Parathyroid adenoma (tissue), 2 donors: ENCODE measurements at regions not wholly inside any gene's neighbourhood (a gene's known extent, or its start where the extent isn't known, plus 50 kb on each side); places are given as distances from the start of the nearest gene placed in this dataset.

Experiments used
- H2AFZ ChIP-seq: fragments of 300-600 bp; sonication (generic); one replicate; pipeline ENCODE4 v1.7.0; 2017; ENCODE audit warnings: antibody characterized with exemption, mild to moderate bottlenecking
- H3K27ac ChIP-seq: fragments of 300-600 bp; sonication (generic); one replicate; pipeline ENCODE4 v1.7.0; 2017
- H3K27me3 ChIP-seq: fragments of 300-600 bp; sonication (generic); one replicate; pipeline ENCODE4 v1.7.0; 2017; ENCODE audit warnings: low read length; ENCODE audit not compliant: control insufficient read depth, insufficient read depth
- H3K36me3 ChIP-seq: fragments of 300-600 bp; sonication (generic); one replicate; pipeline ENCODE4 v1.7.0; 2017; ENCODE audit warnings: low read length; ENCODE audit not compliant: control insufficient read depth, insufficient read depth
- H3K4me1 ChIP-seq: fragments of 300-600 bp; sonication (generic); one replicate; pipeline ENCODE4 v1.7.0; 2017; ENCODE audit warnings: control low read depth
- H3K4me2 ChIP-seq: fragments of 300-600 bp; sonication (generic); one replicate; pipeline ENCODE4 v1.7.0; 2017; ENCODE audit warnings: low read length
- H3K4me3 ChIP-seq: fragments of 300-600 bp; sonication (generic); one replicate; pipeline ENCODE4 v1.7.0; 2017; ENCODE audit warnings: low read depth, low read length
- H3K79me2 ChIP-seq: fragments of 300-600 bp; sonication (generic); one replicate; pipeline ENCODE4 v1.7.0; 2017; ENCODE audit warnings: control low read depth
- H3K9ac ChIP-seq: fragments of 300-600 bp; sonication (generic); one replicate; pipeline ENCODE4 v1.7.0; 2017; ENCODE audit warnings: mild to moderate bottlenecking
- H3K9me3 ChIP-seq: fragments of 300-600 bp; sonication (generic); one replicate; pipeline ENCODE4 v1.7.0; 2017; ENCODE audit warnings: low read length; ENCODE audit not compliant: control insufficient read depth
- CTCF ChIP-seq: fragments of 300-600 bp; sonication (generic); IDR thresholded peaks from one replicate; pipeline ENCODE4 v1.7.0; 2017; ENCODE audit warnings: antibody characterized with exemption, mild to moderate bottlenecking
- donor health status: primary hyperparathyroidism.

GRCh38 chr2:12236136-12236844 is 480.4 kb upstream of the TRIB2 start:
- Histone ChIP-seq H3K9ac (no peak overlapping the region), H3K4me3 (no peak overlapping the region), H3K36me3 (no peaks in the 10 kb centered on the region), H3K4me2 (no peak overlapping the region), H2AFZ (no peak overlapping the region), H3K27ac (no peak overlapping the region), H3K4me1 (no peaks in the 10 kb centered on the region), H3K9me3 (no peaks in the 10 kb centered on the region), H3K27me3 (no peaks in the 10 kb centered on the region), H3K79me2 (no peaks in the 10 kb centered on the region)
- no peak for TF ChIP-seq CTCF

GRCh38 chr2:12240206-12240605 is 476.5 kb upstream of the TRIB2 start:
- Histone ChIP-seq H2AFZ (no peak overlapping the region), H3K36me3 (no peaks in the 10 kb centered on the region), H3K4me1 (no peaks in the 10 kb centered on the region), H3K4me3 (no peak overlapping the region), H3K9me3 (no peaks in the 10 kb centered on the region), H3K9ac (no peak overlapping the region), H3K27me3 (no peaks in the 10 kb centered on the region), H3K4me2 (no peak overlapping the region), H3K27ac (no peak overlapping the region), H3K79me2 (no peaks in the 10 kb centered on the region)
- no peak for TF ChIP-seq CTCF

- no peak overlapping the region for H2AFZ ChIP-seq
- H3K9me3 ChIP-seq: no peaks in the 10 kb centered on the region
- H3K9ac ChIP-seq: no peak overlapping the region
- no peaks in the 10 kb centered on the region for H3K4me1 ChIP-seq
- no peaks in the 10 kb centered on the region for H3K79me2 ChIP-seq
- H3K27me3 ChIP-seq: no peaks in the 10 kb centered on the region
- H3K4me3 ChIP-seq: no peak overlapping the region
- H3K27ac ChIP-seq: no peak overlapping the region
- no peak for TF ChIP-seq CTCF
- no peak overlapping the region for H3K4me2 ChIP-seq
- H3K36me3 ChIP-seq: no peaks in the 10 kb centered on the region
Measured at GRCh38 chr2:12243381-12243780, 473.4 kb upstream of the TRIB2 start.

- Histone ChIP-seq H3K27ac (no peak overlapping the region), H3K4me1 (no peaks in the 10 kb centered on the region), H3K4me2 (no peak overlapping the region), H3K4me3 (no peak overlapping the region), H3K9ac (no peak overlapping the region), H3K9me3 (no peaks in the 10 kb centered on the region), H3K79me2 (no peaks in the 10 kb centered on the region), H3K36me3 (no peaks in the 10 kb centered on the region), H3K27me3 (no peaks in the 10 kb centered on the region), H2AFZ (no peak overlapping the region)
- TF ChIP-seq CTCF: no peak
Measured at GRCh38 chr2:12244070-12244469, 472.7 kb upstream of the TRIB2 start.

GRCh38 chr2:12251121-12251520 is 465.6 kb upstream of the TRIB2 start:
- H2AFZ ChIP-seq: no peak overlapping the region
- H3K79me2 ChIP-seq: no peaks in the 10 kb centered on the region
- H3K4me3 ChIP-seq: no peak overlapping the region
- H3K27me3 ChIP-seq: no peaks in the 10 kb centered on the region
- no peak overlapping the region for H3K4me2 ChIP-seq
- H3K9me3 ChIP-seq: no peaks in the 10 kb centered on the region
- H3K27ac ChIP-seq: no peak overlapping the region
- no peaks in the 10 kb centered on the region for H3K36me3 ChIP-seq
- H3K4me1 ChIP-seq: peaks cover 8% of the 10 kb centered on the region
- H3K9ac ChIP-seq: no peak overlapping the region
- no peak for TF ChIP-seq CTCF
